NCI-H1436 treated with DMSO at 0.1 percent for 48 hours (cell line): ENCODE measurements at regions not wholly inside any gene's neighbourhood (a gene's known extent, or its start where the extent isn't known, plus 50 kb on each side); places are given as distances from the start of the nearest gene placed in this dataset.
"Not testable (repeated sequence)": the region's sequence is repeated elsewhere in the genome, so short reads cannot be mapped to it uniquely, and the experiment has no call there.

ENCODE experiments used
- DNase-seq: peaks from one replicate; lab custom pipeline; 2025; lab: John Stamatoyannopoulos, UW

GRCh38 chr5:106430733-106431132, 1240.0 kb downstream of the EFNA5 start:
- DNase-seq = not testable (repeated sequence)

DNA sequence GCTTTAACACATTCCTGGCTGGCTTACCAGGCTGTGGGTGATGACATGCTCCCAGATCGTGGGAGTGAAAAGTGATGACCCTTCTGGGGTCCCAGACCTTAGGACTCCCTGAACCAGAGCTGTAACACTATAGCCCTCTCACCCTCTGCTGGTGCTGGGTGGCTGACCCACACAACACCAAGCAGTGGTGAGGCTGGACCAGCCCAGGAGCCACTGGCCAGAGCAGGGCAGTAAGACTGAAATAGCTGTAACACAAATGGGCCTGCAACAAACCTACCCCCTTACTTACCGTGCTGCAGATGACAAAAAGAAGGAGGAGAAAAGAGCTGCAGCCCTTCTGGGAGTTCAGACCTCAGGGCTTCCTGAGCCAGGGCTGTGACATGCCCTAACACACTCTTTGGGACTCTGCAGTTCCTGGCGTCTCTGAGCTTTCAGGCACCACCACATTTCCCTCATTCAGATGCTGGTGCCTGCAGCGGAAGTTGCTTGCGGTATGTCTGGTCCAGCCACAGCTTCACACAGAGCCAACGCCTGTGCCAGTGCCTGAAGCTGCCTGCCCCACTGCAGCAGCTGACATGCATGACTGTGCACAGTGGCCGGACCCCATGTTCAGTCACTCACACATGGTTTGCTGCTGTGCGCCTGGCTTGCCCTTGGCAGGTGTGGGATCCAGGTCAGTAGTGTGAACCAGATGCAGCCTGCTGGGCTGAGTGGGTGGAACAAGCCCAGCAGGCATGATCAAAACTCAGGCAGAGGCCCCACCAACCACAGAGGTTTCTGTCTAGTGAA, 1247.4 kb downstream of the EFNA5 start:
- no peak for DNase-seq

DNA sequence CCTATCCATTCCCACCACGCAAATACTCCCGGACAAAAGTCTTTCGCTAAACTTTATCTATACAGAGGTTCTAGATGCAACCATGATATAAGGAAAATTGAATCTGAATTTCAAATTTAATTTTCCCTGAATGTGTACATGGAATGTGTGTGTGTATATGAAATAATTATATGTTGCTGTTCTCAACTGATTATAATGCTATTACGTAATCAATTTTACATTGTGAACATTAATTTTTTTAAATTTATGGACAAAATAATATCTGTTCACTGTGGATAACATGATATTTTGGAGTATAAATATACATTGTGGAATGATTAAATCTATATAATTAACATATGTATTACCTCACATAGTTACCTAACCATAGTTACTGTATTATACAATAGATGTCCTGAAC, 1250.6 kb downstream of the EFNA5 start:
- no peak for DNase-seq

- DNase-seq = no peak
Observed at GRCh38 chr5:106418196-106418595, 1252.5 kb downstream of the EFNA5 start.

GRCh38 chr5:106417566-106417965, 1253.2 kb downstream of the EFNA5 start:
- DNase-seq = no peak

DNA sequence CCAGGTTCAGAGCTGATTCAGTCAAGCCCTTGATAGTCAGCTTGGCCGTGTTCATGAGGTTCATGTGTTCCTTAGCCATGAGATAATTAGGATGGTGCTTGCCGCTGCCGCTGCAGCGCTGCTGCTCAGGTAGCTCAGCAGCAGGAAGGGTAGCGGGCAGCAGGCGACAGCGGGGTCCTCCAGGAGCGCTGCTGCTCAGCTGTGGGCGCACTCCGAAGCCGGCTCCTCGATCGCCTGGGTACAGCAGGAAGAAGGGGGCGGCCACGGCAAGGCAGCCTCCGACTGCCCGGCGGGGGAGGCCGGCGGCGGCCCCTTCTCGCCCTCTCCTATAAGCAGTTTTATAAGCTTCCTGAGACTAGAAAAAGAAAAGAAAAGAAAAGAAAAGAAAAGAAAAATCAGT, 1253.6 kb downstream of the EFNA5 start:
- no peak for DNase-seq

- no peak for DNase-seq
Observed at GRCh38 chr5:106415541-106415940, 1255.2 kb downstream of the EFNA5 start.

GRCh38 chr5:106414342-106414741, 1256.4 kb downstream of the EFNA5 start:
- DNase-seq = no peak

DNA sequence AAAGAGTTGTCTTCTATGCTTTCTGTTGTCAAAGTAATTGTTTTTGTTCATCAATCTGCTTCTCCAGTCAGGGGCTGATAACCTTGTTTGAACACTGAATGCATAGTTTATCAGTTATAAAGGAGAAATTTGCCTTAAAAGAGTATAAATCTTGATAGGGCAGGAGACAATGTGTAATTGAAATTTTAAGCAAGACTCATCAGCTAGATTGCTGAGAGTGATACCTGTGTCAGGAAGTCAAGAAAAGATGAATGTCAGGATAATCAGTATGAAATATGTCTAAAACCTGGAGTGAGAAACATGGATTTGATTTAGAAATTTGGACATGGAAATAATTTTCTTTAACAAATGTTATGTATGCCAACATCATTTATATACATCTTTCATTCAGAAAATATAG, 1258.1 kb downstream of the EFNA5 start:
- no peak for DNase-seq

DNA sequence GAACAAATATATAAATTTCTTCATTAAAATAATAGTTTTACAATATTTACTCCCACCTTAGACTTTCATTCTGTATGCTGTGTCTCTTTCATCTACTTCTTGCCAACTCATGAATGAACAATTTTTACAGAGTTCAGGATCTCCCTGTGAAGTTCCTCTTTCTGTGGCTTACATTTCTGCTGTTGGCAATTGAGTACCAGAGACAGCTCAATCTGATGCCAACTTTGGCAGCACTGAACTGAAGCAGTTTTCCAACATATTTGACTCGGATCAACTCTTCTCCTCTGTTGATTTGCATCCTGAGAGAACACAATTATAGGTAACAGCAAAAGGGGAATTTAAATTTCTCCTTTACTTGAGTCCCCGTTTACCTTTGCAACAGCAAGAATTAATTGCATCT, 1262.2 kb downstream of the EFNA5 start:
- DNase-seq = no peak

DNA sequence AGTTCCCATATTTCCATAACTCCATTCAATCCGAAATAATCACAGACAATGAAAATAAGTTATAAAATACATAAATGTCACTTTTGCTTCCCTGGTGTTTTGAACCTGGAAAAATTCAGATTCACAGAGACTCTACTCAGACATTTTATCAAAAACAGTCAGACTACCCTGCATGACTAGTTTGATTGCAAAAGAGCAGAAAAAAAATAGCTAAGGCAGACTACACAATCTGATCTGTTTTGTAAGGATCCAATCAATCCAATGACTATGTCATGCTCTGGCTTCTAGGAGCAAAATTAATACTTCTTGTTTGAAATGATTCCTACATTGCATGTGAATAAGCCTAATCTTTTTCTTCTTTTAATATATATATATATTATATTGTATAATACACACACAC, 1262.6 kb downstream of the EFNA5 start:
- no peak for DNase-seq

- DNase-seq = no peak
Observed at GRCh38 chr5:106401561-106401960, 1269.2 kb downstream of the EFNA5 start.

DNA sequence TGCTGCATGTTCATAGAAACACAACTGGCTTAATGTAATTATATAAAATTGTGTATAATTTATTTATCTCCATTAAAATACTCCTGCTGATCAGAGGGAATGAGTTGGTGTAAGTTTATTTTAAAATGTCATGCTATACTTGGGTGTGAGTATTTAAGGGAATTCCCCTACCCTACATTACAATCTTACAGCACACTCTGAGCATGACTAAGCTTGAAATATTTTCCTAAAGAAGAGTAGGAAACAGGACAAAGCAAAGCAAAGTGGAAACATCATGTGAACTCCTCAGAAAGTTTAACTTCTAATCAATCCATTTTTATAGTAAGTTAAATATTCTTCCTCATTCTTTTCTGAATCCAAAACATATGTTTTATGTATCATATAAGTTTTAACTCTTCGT, 1271.3 kb downstream of the EFNA5 start:
- DNase-seq = no peak

- no peak for DNase-seq
Observed at GRCh38 chr5:106397700-106398099, 1273.0 kb downstream of the EFNA5 start.

DNA sequence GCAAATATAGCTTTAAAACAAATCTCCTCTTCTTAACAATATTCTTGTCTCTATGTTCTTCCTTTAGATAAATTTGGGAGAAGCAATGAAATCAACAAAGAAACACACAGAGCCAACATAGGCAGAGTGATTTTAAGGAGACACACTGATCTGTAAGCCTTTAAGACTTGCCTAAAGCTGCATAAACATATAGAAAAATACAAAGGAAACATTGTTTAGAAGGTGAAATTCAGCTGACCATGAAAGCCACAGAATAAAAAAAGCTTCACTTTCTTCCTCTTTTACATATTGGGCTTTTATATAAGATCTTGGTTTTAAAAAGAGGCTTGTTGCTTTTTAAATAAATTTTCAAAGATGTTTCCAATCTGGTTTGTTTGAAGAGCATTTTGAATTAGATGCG, 1277.5 kb downstream of the EFNA5 start:
- no peak for DNase-seq

- no peak for DNase-seq
Observed at GRCh38 chr5:106392766-106393165, 1278.0 kb downstream of the EFNA5 start.

DNA sequence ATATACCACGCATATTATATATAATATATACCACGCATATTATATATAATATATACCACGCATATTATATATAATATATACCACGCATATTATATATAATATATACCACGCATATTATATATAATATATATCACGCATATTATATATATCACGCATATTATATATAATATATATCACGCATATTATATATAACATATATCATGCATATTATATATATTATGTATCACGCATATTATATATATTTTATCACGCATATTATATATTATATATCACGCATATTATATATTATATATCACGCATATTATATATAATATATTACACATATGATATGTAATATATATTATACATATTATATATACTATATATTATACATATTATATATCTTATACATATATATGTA, 1283.0 kb downstream of the EFNA5 start:
- not testable (repeated sequence) for DNase-seq

GRCh38 chr5:106386287-106386686, 1284.5 kb downstream of the EFNA5 start:
- no peak for DNase-seq

GRCh38 chr5:106380736-106381135, 1290.0 kb downstream of the EFNA5 start:
- no peak for DNase-seq

DNA sequence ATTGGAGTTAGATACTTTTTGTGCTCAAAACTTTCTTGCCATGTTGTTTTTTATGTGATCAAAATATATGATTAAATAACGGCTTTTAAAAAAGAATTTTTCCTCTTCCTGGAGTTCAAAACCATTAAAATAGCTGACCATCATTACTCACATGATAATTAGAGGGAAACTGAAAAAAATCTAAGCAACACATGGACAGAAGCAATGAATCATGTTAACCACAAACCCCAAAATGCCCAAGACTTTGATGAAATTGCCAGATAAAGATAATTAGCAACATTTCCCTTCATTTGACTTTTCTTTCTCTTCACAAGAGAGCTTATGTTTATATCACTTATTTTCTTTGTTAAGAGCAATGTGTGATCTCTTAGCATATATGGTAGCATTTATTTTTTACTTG, 1294.2 kb downstream of the EFNA5 start:
- no peak for DNase-seq

DNA sequence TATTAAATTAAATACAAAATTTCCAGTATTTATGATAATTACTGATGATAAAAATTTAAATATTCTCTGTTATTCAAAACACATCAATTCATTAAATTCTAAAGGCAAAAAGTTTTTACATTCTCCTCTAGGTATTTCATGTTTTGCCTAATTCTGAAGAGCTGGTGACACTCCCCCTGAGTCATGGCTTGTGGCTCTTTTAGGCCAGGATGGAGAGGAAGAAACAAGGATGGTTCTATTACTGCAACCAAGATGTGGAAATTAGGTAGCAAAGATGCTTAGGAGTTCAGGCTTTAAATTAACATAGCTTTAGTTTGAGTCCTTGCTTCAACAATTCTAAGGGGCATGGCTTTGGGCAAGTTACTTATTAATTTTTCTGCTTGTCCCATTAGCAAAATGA, 1295.8 kb downstream of the EFNA5 start:
- no peak for DNase-seq

GRCh38 chr5:106368021-106368420, 1302.7 kb downstream of the EFNA5 start:
- no peak for DNase-seq

GRCh38 chr5:106367281-106367680, 1303.5 kb downstream of the EFNA5 start:
- no peak for DNase-seq

DNA sequence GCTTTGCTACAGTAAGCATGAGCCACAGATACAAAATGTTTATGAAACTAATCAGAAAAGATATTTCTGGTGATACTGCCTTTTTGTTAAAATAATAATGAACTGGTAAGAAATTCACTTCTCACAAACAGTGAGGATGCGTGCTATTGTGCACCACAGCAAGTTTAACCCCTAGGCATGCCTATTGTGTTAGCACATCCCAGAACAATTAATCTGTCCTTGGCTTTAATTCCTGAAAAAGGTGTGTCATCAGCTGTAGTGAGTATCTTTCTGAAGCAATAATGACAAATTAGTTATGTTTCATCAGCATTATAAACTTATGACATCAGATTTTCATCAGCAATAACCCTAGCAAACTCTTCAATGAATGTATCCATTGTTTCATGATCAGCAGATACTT, 1307.2 kb downstream of the EFNA5 start:
- no peak for DNase-seq
